ENCODE measurements at regions not wholly inside any gene's neighbourhood (a gene's known extent, or its start where the extent isn't known, plus 50 kb on each side); places are given as distances from the start of the nearest gene placed in this dataset.

DNA sequence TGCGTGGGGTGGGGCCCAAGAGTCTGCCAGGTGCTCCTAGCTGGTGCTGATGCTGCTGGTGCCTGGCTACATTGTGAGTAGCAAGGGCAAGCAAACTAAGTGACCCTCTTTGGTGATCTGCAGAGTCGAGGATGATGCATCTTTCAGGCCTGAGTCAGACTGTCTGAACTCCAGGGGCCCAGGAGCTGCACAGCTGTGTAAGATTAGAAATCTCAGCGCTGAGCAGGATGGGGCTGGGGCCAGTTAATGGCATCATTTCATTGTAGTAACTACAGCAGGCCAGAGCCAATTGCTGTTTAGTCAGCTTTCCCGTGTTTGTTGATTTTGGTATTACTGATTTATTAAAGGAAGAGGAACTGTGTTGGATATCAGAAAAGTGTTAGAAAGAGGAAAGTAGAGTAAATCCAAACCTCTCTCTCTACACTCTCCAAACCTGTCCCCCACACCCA, 365.2 kb downstream of the PAX1 start (continued):
- TF ChIP-seq ZNF264 (CRISPR knock-in tag; IDR thresholded peaks at IDR 0.05) = no peak
- TF ChIP-seq, protein P1, sequence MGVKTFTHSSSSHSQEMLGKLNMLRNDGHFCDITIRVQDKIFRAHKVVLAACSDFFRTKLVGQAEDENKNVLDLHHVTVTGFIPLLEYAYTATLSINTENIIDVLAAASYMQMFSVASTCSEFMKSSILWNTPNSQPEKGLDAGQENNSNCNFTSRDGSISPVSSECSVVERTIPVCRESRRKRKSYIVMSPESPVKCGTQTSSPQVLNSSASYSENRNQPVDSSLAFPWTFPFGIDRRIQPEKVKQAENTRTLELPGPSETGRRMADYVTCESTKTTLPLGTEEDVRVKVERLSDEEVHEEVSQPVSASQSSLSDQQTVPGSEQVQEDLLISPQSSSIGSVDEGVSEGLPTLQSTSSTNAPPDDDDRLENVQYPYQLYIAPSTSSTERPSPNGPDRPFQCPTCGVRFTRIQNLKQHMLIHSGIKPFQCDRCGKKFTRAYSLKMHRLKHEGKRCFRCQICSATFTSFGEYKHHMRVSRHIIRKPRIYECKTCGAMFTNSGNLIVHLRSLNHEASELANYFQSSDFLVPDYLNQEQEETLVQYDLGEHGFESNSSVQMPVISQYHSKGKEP (CRISPR knock-in tag; IDR thresholded peaks at IDR 0.05) = no peak

DNA sequence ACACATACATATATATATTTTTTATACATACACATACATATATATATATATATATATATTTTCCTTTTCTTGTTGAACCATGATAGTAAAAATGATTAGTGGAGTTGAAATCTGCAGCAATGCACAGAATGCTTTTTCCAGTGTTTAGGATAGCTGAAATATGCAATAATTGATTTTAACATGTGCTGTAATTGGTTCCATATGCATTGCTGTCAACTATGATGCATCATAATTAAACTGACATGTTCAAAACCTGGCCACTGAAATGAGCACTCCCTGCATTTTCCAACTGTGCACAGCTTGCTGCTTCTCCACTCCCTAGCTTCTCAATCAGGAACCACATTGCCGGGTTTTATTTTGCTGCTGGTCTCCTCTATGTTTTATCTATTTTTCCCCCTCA, 358.3 kb downstream of the PAX1 start:
- no peaks in the 10 kb centered on the region for H3K9me3 ChIP-seq (ENCODE audit: low read length)
- no peaks in the 10 kb centered on the region for H3K79me2 ChIP-seq (ENCODE audit: insufficient read depth, low read length)
- 5% methylated on average over 1 of the region's 1 CpG for WGBS (ENCODE audit: low lambda C conversion rate)
- ChIA-PET POLR2A (no interaction called here), CTCF (ENCODE audit: low intra/inter-chr PET ratio, low total read pairs) (no interaction called here)
- no peak overlapping the region for H3K27ac ChIP-seq (ENCODE audit: extremely low read length, insufficient read depth, low read length)
- no peak for TF ChIP-seq MED13 (CRISPR knock-in tag; IDR thresholded peaks at IDR 0.05)
- DNase-seq (ENCODE audit: low spot score) = no peak
- no peaks in the 10 kb centered on the region for H4K20me1 ChIP-seq (ENCODE audit: insufficient read depth, low read length)
- H3K36me3 ChIP-seq (replicated peaks in 1 of 2; ENCODE audit: control insufficient read depth in 1 of 2, insufficient read depth in 2 of 2, low read length in 2 of 2) = no peaks in the 10 kb centered on the region
- no peak for ATAC-seq
- H3K4me3 ChIP-seq (replicated peaks in 1 of 3; ENCODE audit: insufficient read depth in 1 of 3, low read depth in 2 of 3, low read length in 3 of 3) = no peak overlapping the region
- H3K9ac ChIP-seq (ENCODE audit: insufficient read depth, low read depth, low read length) = no peak overlapping the region
- H3K27me3 ChIP-seq (ENCODE audit: control insufficient read depth in 1 of 2, insufficient read depth in 2 of 2, low read length in 2 of 2) = no peaks in the 10 kb centered on the region
- in situ Hi-C loops (cut with HindIII; ENCODE audit: extremely low pct_ligation_motif_present, low pct_unique_long_range_greater_than_20kb) (no loop called here), intact Hi-C loops (cut with micrococcal nuclease; ENCODE audit: unreplicated experiment) (no loop called here)
- BruUV-seq (replicated peaks) = no TSS peak
- no peak overlapping the region for H3K4me2 ChIP-seq (ENCODE audit: low read depth, low read length)
- no peak for FAIRE-seq
- H2AFZ ChIP-seq (ENCODE audit: low read length) = no peak overlapping the region
- H3K4me1 ChIP-seq (ENCODE audit: insufficient read depth, low read length) = no peaks in the 10 kb centered on the region

DNA sequence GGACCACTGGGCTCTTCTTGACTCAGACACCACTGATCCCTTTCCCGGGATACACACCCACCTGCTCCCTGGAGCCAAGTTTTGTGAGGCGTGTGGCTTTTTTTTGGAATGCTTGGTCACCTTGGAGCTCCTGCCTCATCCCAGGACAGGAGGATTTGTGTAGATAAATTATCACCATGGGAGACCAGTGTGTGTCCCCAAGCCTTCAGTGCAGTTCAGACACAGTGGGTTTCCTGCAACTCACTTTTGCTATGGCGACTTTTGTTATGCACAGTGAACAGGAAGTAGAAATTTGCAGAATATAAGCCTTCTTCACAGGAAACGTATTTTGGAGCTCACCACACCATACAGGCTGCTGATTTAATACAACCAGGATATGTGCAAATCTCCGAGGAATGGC, 357.4 kb downstream of the PAX1 start:
- ATAC-seq (no peak), FAIRE-seq (no peak), DNase-seq (ENCODE audit: low spot score) (no peak)
- in situ Hi-C loops (cut with HindIII; ENCODE audit: extremely low pct_ligation_motif_present, low pct_unique_long_range_greater_than_20kb) = no loop called here
- ChIA-PET CTCF (ENCODE audit: low intra/inter-chr PET ratio, low total read pairs) (no interaction called here), POLR2A (no interaction called here)
- Histone ChIP-seq H3K27me3 (ENCODE audit: control insufficient read depth in 1 of 2, insufficient read depth in 2 of 2, low read length in 2 of 2) (no peaks in the 10 kb centered on the region), H3K4me3 (replicated peaks in 1 of 3; ENCODE audit: insufficient read depth in 1 of 3, low read depth in 2 of 3, low read length in 3 of 3) (no peak overlapping the region), H4K20me1 (ENCODE audit: insufficient read depth, low read length) (no peaks in the 10 kb centered on the region), H3K9ac (ENCODE audit: insufficient read depth, low read depth, low read length) (no peak overlapping the region), H3K27ac (ENCODE audit: extremely low read length, insufficient read depth, low read length) (no peak overlapping the region), H3K9me3 (ENCODE audit: low read length) (no peaks in the 10 kb centered on the region), H3K36me3 (replicated peaks in 1 of 2; ENCODE audit: control insufficient read depth in 1 of 2, insufficient read depth in 2 of 2, low read length in 2 of 2) (no peaks in the 10 kb centered on the region), H3K4me1 (ENCODE audit: insufficient read depth, low read length) (no peaks in the 10 kb centered on the region), H2AFZ (ENCODE audit: low read length) (no peak overlapping the region), H3K79me2 (ENCODE audit: insufficient read depth, low read length) (no peaks in the 10 kb centered on the region), H3K4me2 (ENCODE audit: low read depth, low read length) (no peak overlapping the region)
- WGBS (ENCODE audit: low lambda C conversion rate) = 2% methylated on average over 5 of the region's 5 CpGs
- no TSS peak for BruUV-seq (replicated peaks)
- intact Hi-C loops (cut with micrococcal nuclease; ENCODE audit: unreplicated experiment) = no loop called here
- TF ChIP-seq, protein P2, sequence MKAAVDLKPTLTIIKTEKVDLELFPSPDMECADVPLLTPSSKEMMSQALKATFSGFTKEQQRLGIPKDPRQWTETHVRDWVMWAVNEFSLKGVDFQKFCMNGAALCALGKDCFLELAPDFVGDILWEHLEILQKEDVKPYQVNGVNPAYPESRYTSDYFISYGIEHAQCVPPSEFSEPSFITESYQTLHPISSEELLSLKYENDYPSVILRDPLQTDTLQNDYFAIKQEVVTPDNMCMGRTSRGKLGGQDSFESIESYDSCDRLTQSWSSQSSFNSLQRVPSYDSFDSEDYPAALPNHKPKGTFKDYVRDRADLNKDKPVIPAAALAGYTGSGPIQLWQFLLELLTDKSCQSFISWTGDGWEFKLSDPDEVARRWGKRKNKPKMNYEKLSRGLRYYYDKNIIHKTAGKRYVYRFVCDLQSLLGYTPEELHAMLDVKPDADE (CRISPR knock-in tag; IDR thresholded peaks at IDR 0.05) = no peak
- TF ChIP-seq TBX3 (IDR thresholded peaks at IDR 0.05; ENCODE audit: borderline replicate concordance) (no peak), NR2F1 (CRISPR knock-in tag; IDR thresholded peaks at IDR 0.05) (no peak), SAFB2 (CRISPR knock-in tag; IDR thresholded peaks at IDR 0.05; ENCODE audit: borderline replicate concordance, low read depth) (no peak)
- TF ChIP-seq, protein P3, sequence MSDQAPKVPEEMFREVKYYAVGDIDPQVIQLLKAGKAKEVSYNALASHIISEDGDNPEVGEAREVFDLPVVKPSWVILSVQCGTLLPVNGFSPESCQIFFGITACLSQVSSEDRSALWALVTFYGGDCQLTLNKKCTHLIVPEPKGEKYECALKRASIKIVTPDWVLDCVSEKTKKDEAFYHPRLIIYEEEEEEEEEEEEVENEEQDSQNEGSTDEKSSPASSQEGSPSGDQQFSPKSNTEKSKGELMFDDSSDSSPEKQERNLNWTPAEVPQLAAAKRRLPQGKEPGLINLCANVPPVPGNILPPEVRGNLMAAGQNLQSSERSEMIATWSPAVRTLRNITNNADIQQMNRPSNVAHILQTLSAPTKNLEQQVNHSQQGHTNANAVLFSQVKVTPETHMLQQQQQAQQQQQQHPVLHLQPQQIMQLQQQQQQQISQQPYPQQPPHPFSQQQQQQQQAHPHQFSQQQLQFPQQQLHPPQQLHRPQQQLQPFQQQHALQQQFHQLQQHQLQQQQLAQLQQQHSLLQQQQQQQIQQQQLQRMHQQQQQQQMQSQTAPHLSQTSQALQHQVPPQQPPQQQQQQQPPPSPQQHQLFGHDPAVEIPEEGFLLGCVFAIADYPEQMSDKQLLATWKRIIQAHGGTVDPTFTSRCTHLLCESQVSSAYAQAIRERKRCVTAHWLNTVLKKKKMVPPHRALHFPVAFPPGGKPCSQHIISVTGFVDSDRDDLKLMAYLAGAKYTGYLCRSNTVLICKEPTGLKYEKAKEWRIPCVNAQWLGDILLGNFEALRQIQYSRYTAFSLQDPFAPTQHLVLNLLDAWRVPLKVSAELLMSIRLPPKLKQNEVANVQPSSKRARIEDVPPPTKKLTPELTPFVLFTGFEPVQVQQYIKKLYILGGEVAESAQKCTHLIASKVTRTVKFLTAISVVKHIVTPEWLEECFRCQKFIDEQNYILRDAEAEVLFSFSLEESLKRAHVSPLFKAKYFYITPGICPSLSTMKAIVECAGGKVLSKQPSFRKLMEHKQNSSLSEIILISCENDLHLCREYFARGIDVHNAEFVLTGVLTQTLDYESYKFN (CRISPR knock-in tag; conservative IDR thresholded peaks at IDR 0.05) = no peak
- TF ChIP-seq, protein P4, sequence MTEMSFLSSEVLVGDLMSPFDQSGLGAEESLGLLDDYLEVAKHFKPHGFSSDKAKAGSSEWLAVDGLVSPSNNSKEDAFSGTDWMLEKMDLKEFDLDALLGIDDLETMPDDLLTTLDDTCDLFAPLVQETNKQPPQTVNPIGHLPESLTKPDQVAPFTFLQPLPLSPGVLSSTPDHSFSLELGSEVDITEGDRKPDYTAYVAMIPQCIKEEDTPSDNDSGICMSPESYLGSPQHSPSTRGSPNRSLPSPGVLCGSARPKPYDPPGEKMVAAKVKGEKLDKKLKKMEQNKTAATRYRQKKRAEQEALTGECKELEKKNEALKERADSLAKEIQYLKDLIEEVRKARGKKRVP (CRISPR knock-in tag; IDR thresholded peaks at IDR 0.05) = no peak

Measured in HepG2 (cell line).